Stimulated activated CD8-positive, alpha-beta memory T cell treated with anti-CD3 and anti-CD28 coated beads, Interleukin-15, amount 100 ng/mL, for 1 hour (primary cell): ENCODE measurements at regions not wholly inside any gene's neighbourhood (a gene's known extent, or its start where the extent isn't known, plus 50 kb on each side); places are given as distances from the start of the nearest gene placed in this dataset.

Experiments used
- DNase-seq: peaks from one replicate; pipeline ENCODE4 v3.0.0-alpha.2; 2020; ENCODE audit warnings: low read depth

DNA sequence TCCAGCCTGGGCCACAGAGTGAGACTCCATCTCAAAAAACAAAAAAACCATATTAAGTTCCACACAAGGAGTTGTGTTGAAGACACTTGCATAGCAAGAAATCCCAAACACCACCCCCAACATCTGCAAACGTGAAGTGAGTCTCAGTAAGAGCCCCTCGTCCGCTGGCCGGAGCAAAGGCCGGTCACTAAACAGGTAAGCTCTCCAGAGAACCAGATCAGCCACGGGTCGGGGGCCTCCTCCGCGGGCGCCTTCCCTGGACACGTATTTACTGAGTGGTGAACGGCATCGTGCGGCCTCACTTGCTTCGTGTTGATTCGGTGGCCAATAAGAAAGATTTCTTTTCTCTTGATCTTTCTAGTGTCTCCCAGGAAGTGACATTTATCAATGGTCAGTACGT, 93.6 kb downstream of the MRPL36 start:
- no peak for DNase-seq

DNA sequence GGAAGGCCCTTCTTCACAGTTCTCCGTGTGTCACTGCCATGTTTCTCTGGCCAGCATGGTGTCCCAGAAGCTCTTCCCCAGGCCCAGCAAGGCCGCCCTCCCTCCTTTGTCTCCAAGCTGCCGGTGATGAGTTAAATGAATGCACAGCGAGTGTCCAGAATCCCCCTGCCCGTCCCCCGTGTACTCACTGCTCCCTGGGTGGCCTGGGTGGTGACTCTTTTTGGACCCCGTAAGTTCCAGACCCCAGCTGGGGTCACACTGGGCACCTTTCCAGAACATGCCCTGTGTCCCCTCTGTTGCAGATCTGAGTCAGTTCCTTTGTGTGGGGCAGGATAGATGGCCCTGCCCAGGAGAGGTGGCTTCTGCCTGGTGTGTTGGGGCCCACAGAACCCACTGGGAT, 95.0 kb downstream of the MRPL36 start:
- no peak for DNase-seq

DNA sequence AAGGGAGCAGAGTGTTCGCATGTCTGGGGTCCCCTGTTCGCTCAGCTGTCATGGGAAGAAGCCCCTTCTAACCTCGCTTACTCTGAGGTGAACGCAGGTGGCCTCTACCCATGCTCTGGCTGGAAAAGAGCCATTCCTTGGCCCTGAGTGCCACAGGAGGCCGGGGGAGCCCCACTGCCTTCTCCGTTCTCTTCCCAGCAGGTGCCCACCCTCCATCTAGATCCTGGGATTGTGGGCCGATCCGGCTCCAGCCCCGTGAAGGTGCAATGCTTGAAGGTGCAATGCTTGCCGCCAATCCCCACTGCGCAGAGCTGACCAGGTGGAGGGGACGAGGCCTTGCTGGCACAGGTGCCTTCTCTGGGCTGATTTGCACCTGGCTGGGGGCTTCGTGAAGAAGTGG, 95.4 kb downstream of the MRPL36 start:
- DNase-seq: no peak

DNA sequence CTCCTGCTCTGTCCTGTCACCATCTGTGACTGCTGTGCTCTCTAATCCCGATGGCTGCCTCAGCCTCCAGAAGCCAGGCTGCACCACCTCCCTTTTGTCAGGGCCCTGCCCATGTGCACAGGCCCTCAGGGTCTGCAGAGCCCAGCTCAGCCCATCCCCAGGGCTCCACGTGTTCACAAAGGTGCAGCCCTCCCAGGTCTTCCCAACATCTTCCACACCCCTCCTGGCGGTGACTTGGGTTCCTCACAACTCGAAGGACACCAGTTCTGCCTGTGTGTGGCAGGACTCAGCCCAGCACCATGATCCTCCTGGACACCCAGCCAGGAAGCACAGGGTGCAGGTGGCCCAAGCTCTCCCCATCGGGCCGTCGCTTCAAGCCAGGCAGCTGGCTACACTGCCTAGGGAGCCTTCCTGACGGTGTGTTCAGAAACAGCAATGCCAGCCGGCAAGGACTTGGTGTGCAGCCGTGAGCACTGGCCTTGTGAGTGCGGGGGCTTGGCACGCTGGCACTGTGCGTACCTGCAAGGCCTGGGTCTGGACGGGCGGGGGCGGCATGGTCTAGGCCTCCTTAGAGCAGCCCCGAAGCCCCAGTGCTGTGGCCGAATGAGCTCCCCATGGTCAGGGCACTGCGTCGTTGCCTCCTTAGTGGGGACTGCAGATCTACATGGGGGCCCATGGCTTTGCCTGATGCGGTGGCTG, 96.1 kb downstream of the MRPL36 start:
- no peak for DNase-seq

DNA sequence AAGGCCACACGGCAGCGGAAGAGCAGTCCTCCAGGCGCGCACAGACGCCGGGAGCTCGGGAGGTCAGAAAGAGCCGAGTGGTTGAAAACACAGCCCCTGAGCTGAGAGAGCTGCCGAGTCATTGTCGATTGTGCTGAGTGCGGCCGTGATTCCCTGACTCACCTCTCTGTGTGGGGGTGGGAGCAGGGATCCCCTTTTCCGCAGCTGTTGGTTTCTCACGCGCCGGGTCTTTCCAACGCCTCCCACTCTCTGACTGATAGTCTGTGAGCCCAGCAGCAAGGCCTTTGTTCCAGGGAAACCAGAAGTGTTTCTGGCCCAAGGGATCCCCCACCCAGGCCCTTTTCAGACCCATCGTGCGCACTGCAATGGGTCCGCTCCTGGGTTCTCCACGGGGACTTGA, 97.3 kb downstream of the MRPL36 start:
- DNase-seq: no peak

DNA sequence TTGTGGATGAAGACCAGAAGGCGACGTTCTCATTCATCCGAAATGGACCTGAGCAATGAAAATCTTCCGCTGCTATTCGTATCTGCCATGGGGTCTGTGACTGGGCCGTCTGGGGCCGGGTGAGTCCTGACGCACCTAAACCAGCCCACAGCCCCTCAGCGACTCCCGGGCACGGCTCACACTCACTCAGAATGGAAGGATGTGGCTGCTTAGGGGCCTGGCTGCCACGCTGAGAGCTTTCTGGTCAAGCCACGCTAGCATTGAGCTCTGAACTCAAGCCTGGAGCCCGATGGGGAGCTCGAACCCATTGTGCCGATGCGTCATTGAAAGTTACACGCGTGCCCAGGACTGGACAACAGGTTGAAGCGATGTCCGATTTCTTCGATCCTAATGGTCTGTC, 97.8 kb downstream of the MRPL36 start:
- DNase-seq: no peak

DNA sequence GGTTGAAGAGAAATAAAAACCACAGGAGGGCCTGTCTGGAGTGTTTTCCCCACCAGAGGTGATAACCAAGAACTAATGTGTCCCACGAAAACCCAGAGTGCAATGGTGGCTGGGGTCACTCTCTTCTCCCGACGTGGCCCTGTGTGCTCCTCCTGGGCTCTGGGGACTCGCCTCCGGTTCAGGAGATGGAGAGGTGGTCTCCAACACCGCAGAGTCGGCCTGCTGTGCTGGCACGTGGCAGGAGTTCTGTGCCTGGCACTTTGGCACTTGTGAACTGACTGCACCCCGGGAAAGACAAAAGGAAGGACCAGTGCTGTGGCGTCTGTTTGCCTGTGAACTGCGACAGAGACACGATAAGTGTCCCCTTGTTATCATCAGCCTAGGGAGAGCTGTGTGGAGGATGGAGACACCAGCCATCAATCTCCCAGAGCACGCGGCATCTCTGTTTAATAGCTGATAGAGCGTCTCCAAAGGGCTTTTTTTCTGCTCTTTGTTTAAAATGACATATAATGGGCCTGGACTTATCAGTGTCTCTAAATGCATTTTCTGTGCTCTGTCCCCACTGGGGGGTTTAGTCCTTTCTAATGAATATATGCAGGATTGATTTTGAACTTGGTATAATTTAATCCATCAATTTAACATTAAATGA, 98.3 kb downstream of the MRPL36 start:
- no peak for DNase-seq

DNA sequence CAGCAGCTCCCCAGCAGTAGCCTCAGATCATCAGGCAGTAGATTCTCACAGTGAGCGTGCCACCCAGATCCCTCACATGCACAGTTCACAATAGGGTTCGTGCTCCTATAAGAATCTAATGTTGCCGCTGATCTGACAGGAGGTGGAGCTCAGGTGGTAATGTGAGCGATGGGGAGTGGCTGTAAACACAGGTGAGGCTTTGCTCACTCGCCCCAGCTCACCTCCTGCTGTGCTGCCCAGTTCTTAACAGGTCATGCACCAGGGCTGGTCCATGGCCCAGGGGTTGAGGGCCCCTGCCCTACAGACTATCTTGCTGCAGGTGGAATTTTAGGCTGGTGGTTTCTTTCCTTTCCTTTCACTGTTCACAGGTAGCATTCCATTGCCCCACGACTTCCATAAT, 100.2 kb downstream of the MRPL36 start:
- DNase-seq: no peak

DNA sequence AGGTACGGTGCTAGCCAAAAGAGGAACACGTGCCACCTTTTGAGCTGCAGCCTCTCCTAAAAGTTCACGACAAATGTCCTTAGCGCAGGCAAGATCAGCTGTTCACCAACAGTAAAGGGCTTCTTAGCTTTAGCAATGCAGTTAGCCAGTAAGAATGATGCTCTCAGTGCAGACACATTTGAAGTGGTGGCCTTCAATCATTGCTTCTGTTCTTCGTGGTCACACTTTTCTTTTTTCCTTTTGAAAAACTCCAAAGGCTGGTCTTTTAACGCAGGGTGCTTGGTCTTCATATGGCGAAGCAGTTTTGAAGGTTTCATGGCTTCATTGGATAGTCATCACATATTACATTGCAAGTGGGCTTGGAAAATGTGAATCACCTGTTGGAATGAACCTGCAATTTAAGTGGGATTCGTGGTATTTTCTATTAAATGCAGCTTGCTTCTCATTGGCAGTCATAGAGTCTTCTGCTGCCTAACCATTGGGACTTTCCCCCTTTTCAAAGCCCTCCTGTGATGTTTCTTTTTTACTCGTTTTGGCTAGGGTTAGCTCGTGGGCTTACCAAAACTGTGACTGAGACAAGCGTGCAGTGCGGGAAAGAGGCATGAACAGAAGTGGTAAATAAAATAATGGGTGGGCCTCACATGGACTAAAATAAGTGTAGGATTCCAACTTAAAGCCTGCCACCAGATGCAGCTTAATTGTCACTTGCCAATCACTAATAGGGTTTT, 100.9 kb downstream of the MRPL36 start:
- DNase-seq: no peak

DNA sequence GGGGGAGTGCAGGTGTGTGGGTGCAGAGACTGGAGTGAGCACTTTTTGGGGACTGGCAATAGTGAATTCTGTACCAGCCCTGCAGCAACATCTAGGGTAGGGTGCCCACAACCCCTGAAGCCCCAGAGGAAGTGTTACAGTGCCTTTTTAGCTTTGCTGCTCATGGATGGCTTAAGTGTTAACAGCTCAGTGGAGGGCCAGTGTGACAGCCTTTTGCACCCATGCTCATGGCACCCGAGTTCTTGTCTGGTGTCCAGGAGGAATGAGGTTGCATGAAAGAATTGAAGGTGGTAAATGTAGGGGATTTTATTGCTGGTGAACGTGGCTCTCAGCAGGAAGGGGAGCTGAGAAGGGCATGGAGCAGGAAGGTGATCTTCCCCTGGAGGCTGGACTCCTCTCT, 107.3 kb downstream of the MRPL36 start:
- DNase-seq: no peak

DNA sequence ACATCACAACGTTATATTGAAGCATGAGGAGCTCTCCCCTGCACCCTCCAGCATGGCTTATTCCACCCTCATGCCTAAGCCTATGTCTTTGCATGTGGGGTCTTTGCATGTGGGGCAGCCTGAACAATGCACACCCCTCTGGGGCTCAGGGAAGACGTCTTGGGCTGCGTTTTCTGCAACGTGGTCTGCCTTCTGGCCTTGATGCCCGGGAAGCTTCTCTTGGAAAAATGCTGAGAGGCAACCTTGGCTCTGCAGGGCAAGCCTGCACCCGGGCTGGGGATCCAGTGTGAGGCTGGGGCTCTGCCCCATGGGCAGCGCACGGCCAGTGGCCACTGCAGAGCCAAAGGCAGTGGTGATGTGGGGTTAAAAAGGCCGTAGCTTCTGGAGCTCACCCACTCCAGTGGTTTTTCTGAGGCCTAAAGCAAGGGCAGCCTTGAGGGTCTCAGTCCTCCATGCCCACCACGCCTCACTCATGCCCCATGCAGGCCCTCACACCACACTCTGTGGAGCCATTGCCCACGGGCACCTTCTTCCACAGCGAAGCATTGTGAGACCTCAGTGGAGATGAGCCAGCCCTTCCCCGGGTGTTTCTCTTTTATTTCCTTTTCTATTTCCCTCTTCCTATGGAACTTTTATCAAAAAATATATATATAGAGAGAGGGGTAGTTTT, 112.2 kb downstream of the MRPL36 start:
- DNase-seq: no peak

DNA sequence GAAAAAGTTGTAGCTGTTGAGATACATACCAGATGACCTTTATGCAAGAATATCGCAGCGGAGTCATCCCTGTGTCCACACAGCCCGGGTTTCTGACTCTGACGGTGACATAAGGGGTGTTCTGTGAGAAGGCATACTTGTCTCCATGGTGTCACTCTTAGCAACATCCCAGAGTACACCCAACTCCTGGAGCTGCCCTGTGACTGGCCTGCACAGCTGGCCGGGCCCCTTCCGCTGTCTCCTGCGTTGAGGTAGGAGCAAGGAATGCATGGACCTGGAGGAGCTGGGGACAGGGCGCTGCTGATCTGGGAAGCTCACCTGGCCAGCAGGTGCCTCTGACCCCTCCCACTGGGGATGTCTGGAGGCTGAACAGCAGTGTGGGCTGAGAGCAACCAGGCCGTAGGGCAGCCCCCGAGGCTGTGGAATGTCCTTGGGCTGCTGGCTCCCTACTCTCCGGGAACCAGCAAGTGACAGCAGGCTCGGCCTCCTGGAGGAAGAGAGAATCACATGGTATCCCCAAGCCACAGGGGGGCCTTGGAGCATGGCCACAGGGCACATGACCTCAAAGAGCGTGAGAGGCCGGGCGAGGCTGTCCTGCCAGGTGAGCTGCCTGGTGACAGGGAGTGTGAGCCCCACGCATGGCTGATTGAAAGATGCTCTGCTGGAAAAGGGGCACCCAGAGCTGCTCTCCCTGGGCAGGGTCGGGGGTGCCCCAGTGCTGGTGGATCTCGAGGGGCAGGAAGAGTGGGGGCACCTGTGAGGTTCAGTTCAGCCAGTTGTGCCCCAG, 113.4 kb downstream of the MRPL36 start:
- no peak for DNase-seq

DNA sequence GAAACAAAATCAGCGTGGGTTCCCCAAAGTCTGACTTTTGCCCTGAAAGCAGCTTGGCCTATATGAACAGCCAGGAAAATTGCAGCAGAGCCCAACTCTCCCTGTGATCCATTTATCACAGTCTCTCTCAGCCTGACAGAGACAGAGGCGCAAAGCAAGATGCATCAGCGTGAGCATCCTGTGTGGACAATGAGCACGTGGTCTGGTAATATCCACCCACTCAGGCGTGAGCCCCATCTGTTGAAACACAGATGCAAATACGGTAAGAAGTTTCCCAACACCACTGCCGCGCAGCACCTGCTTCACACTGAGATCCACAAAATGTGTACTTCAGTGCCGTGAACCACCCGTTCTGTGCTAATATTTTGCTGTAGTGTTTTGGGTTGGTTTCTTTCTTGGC, 114.6 kb downstream of the MRPL36 start:
- no peak for DNase-seq

DNA sequence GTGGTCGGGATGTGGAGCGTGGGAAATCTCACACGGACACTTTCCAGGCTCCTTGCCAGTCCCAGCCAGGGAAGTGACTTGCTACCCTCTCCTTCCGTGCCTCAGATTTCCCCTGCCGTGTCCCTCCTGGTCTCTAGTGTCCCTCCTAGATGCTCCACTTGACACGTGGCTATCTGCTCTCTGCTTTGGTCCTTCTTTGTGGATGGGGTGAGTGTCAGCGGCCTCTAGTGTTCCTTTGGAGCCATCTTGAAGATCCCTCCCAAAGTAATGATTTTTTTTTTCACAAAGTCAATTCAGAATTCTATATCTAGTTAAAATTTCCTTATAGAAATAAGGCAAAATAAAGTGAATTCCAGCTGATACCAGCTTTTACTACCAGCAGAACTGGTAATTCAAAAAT, 117.7 kb downstream of the MRPL36 start:
- DNase-seq: no peak

DNA sequence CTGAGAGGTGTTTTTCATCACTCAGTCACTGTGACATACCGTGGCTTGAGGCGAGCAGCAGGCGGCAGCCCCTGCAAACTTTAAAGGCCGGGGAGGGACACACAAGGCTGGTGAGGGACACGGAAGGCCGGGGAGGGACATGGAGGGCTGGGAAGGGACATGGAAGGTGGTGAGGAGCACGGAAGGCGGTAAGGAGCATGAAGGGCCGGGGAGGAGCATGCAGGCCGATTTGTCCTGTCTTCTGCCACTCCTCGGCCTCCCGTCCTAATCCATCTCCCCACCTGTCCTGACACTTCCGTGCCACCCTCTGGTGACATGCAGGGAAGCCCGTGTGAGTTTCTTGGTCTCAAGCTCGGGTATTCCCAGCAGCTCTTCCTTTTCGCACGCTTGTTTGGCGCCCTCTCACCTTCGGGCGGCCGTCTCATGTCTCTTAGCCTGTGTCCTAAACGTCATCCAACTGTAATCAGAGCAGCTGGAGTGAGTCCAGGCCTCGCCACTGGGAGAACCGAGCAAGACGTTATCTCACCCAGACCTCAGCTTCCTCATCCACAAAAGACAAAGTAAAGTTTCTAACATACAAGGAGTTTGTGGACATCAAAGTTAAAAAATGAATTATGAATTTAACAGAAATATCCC, 126.5 kb downstream of the MRPL36 start:
- DNase-seq: no peak

DNA sequence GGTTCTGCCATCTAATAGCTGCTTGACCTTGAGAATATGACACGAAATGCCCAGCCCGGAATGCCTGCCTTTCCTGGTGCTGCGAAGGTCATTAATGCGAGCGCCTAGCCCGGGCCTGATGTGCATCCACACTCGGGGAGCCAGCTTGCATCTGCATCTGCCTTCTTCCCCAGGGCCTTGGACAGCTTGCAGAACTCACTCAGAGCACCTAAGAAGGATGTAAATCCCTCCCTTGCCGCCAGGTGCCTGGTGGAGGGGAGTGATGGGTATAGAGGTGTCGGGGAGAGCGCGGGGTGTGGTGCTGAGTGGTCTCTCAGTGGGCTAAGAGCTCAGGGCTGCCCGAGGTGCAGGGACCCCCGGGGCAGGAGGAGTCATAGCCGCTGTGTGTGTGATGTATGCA, 127.2 kb downstream of the MRPL36 start:
- DNase-seq: no peak

DNA sequence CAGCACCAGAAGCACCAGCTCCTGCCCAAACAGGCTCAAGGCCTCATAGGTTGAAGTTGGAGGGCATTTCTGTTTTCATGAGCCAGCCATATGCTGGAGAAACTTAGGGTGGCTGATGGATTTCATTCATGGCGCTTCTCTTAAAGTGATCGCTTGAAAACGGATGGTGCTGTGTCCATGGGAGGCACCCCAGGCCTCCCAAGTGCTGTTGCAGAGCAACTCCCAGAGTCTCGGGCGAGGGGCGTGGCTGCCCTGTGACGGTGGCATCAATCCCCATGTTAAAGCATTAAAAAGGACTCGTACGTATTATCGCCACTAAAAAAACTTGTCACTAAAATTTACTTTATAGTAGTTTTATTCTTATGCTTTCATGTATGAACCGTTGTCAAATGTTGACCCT, 128.3 kb downstream of the MRPL36 start:
- no peak for DNase-seq

DNA sequence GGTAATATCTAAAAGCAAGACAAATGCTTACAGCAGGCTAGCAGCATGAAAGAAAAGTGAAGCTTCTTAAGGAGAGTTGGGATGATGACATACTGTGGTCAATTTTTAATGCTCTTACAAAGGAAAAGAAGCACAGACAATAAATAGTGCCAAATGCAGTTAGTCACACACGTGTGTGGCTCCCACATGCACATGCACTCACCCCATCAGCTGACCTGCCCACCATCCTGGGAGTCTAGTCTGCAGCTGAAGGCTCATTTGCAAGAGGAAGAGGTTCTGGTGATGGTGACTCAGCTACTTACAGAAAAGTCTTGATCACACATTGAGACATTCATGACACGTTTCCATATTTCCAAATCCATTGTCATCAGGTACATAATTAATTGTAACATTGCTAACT, 129.3 kb downstream of the MRPL36 start:
- DNase-seq: no peak

DNA sequence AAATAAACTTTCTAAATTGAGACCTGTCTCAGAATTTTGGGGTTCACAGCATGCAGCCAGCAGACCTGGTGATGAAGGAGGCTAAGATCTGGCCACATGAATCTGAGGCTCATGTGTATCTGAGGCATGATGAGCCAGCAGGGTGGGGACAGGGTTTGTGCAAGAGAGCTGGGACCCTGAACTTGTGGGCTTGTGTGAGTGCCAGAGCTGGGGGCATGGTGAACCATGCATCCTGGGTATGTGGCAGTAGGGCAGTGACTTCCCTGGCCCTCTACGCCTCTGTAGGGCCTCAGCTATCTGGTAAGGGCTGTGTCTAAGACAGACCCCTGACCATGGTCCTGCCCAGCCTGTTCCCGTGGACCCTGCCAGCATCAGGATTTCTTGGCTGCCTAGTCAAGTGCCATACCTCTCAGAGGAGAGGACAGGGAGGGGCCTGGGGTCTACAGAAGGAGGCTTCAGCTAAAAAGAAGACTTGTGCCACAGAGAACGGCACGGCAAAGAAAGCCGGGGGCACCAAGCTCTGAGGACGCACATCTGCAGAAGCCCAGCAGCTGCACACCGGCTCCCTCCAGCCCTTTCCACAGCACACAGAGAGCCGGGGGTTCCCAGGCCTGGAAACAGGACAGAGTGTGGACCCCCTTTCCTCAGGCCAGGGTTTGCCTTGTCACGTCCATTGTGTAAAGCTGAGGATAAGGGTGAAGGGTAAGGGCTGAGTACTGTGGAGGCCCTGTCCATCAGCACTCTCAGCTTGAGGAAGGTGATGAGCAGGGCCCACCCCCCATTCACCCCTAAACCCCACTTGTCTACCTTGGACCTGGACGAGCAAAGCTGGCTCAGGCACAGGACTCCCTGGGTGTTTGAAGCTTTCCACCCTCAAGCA, 130.1 kb downstream of the MRPL36 start:
- no peak for DNase-seq

DNA sequence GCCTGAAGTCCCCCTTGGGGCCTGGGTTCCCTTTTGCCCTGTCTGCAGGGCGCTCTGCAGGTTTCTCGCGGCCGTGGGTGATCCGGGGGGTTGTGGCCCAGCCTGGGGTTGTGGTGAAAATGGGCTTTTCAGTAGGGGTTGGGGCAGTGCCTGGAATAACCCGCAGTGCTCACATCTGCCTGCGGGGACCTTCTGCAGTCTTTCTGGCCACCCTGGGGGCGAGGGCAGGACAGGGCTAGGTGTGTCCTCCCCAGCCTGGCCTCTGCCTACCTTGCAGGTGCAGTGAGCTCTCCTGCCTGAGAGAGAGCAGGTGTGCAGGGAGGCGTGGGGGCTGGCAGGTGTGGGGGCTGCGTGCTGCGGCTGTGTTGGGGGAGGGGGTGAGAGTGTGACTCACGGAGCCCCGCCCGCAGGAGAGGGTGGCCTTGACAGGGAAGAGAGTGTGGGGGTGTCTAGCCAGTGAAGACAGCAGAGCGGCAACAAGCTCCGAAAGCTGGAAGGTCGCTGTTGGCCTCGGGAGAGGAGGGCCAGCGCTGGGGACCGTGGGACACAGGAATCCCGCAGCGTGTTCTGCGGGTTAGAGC, 131.4 kb downstream of the MRPL36 start:
- no peak for DNase-seq
